SK-N-SH (cell line): ENCODE measurements at regions not wholly inside any gene's neighbourhood (a gene's known extent, or its start where the extent isn't known, plus 50 kb on each side); places are given as distances from the start of the nearest gene placed in this dataset.

Experiments used
- CTCF ChIA-PET: fragments of 300-600, 350-600 bp; formaldehyde crosslinking; extraction: SDS; loops from one replicate; lab custom pipeline; 2021; lab: Yijun Ruan, JAX
- POLR2A ChIA-PET: fragments of 350-600 bp; sonication (Branson Sonifier 250); formaldehyde crosslinking; extraction: SDS; loops from one replicate; lab custom pipeline; 2020; ENCODE audit warnings: antibody characterized with exemption, inconsistent platforms; lab: Yijun Ruan, JAX
- DNase-seq: peaks from one replicate; pipeline ENCODE4 v3.0.0; 2012
- H2AFZ ChIP-seq: fragments of 200-600 bp; sonication (generic); 2 replicates; pipeline ENCODE4 v1.8.1; 2016; ENCODE audit warnings: antibody characterized with exemption, mild to moderate bottlenecking, low read depth
- H3F3A ChIP-seq: fragments of 200-600 bp; sonication (generic); replicated peaks from 2 replicates; pipeline ENCODE3; 2016; ENCODE audit warnings: antibody characterized with exemption, mild to moderate bottlenecking; ENCODE audit not compliant: insufficient read depth
- H3K27ac ChIP-seq, 2 experiments: fragments of 200-500 bp in 1 of 2; fragments of 200-600 bp in 1 of 2; sonication (Bioruptor generic) in 1 of 2; sonication (generic), shearing (Covaris generic) in 1 of 2; 2 replicates each; pipeline versions ENCODE4 v1.5.1 to v1.6.1; 2014 to 2016; ENCODE audit warnings: low read depth in 2 of 2, inconsistent platforms in 1 of 2, low read length in 1 of 2, mild to moderate bottlenecking in 1 of 2, mixed read lengths in 1 of 2
- H3K27me3 ChIP-seq: fragments of 200-600 bp; sonication (generic), shearing (Covaris generic); 2 replicates; pipeline ENCODE4 v1.6.1; 2016; ENCODE audit warnings: mixed run types; ENCODE audit not compliant: insufficient read depth
- H3K36me3 ChIP-seq, 2 experiments: fragments of 200-500 bp in 1 of 2; fragments of 200-600 bp in 1 of 2; sonication (Bioruptor generic) in 1 of 2; sonication (generic) in 1 of 2; replicated peaks in 1 of 2; 2 replicates each; pipeline versions ENCODE3 to v1.5.1; 2014 to 2016; ENCODE audit warnings: low read length in 1 of 2, mild to moderate bottlenecking in 1 of 2; ENCODE audit not compliant: insufficient read depth in 2 of 2, control insufficient read depth in 1 of 2
- H3K4me1 ChIP-seq, 2 experiments: fragments of 200-500 bp in 1 of 2; fragments of 200-600 bp in 1 of 2; sonication (Bioruptor generic) in 1 of 2; sonication (generic), shearing (Covaris generic) in 1 of 2; 2 replicates each; pipeline versions ENCODE4 v1.5.1 to v1.6.1; 2014 to 2016; ENCODE audit warnings: low read depth in 1 of 2, low read length in 1 of 2, mixed run types in 1 of 2; ENCODE audit not compliant: insufficient read depth in 2 of 2, control insufficient read depth in 1 of 2
- H3K4me2 ChIP-seq: fragments of 200-600 bp; sonication (generic), shearing (Covaris generic); 2 replicates; pipeline ENCODE4 v1.6.1; 2017; ENCODE audit warnings: mixed run types
- H3K4me3 ChIP-seq, 2 experiments: fragments of 200-500 bp in 1 of 2; fragments of 200-600 bp in 1 of 2; sonication (Bioruptor generic) in 1 of 2; sonication (generic), shearing (Covaris generic) in 1 of 2; 2 replicates each; pipeline versions ENCODE4 v1.5.1 to v1.8.1; 2014 to 2016; ENCODE audit warnings: low read depth in 2 of 2, inconsistent platforms in 1 of 2, low read length in 1 of 2, mild to moderate bottlenecking in 1 of 2, mixed read lengths in 1 of 2, moderate library complexity in 1 of 2
- H3K79me2 ChIP-seq: fragments of 200-600 bp; sonication (generic); 2 replicates; pipeline ENCODE4 v1.8.1; 2017; ENCODE audit warnings: mild to moderate bottlenecking; ENCODE audit not compliant: insufficient read depth
- H3K9ac ChIP-seq: fragments of 200-600 bp; sonication (generic); 2 replicates; pipeline ENCODE4 v1.6.1; 2017; ENCODE audit warnings: mixed run types
- H3K9me2 ChIP-seq: fragments of 200-600 bp; sonication (generic); 2 replicates; pipeline ENCODE4 v1.6.1; 2017; ENCODE audit warnings: mixed run types
- H3K9me3 ChIP-seq: fragments of 200-600 bp; sonication (generic); 2 replicates; pipeline ENCODE4 v1.6.1; 2017; ENCODE audit warnings: mixed run types, mild to moderate bottlenecking, moderate library complexity
- H4K20me1 ChIP-seq: fragments of 200-600 bp; sonication (generic); 2 replicates; pipeline ENCODE4 v1.6.1; 2017; ENCODE audit warnings: mild to moderate bottlenecking, mixed run types; ENCODE audit not compliant: insufficient read depth
- CHD2 ChIP-seq: fragments of 150-350 bp; IDR thresholded peaks from 2 replicates; pipeline ENCODE4 v1.6.1; 2018; ENCODE audit warnings: low read length; ENCODE audit not compliant: partially characterized antibody
- EZH2phosphoT487 ChIP-seq: fragments of 200-600 bp; sonication (generic); IDR thresholded peaks from 2 replicates; pipeline ENCODE4 v1.6.1; 2017; ENCODE audit warnings: low read depth, mixed run types, mild to moderate bottlenecking, antibody characterized with exemption, moderate library complexity, borderline replicate concordance
- FOXJ3 ChIP-seq: sonication (generic); formaldehyde crosslinking; IDR thresholded peaks from 2 replicates; pipeline ENCODE4 v1.5.1; 2020; ENCODE audit warnings: mild to moderate bottlenecking, missing genetic modification reagents
- FOXM1 ChIP-seq: IDR thresholded peaks from 2 replicates; pipeline ENCODE4 v1.4.0; 2012; ENCODE audit warnings: low read depth, mild to moderate bottlenecking
- GABPA ChIP-seq: IDR thresholded peaks from 2 replicates; pipeline ENCODE4 v1.4.0; 2012; ENCODE audit warnings: low read depth, mild to moderate bottlenecking
- JUND ChIP-seq: IDR thresholded peaks from 2 replicates; pipeline ENCODE4 v1.4.0; 2012
- MEF2A ChIP-seq: IDR thresholded peaks from 2 replicates; pipeline ENCODE4 v1.4.0; 2012; ENCODE audit warnings: low read depth, borderline replicate concordance
- MXI1 ChIP-seq: IDR thresholded peaks from 2 replicates; pipeline ENCODE4 v1.6.1; 2012; ENCODE audit warnings: mild to moderate bottlenecking, low read depth, low read length, improper control_type of control experiment
- RCOR1 ChIP-seq: fragments of 150-350 bp; IDR thresholded peaks from 2 replicates; pipeline ENCODE4 v1.6.1; 2017; ENCODE audit warnings: antibody characterized with exemption, low read length
- RXRA ChIP-seq: IDR thresholded peaks from 2 replicates; pipeline ENCODE4 v1.4.0; 2012; ENCODE audit warnings: low read depth, mild to moderate bottlenecking, borderline replicate concordance
- SIN3A ChIP-seq: IDR thresholded peaks from 2 replicates; pipeline ENCODE4 v1.6.1; 2012; ENCODE audit warnings: low read depth, mild to moderate bottlenecking, low read length, moderate library complexity, borderline replicate concordance
- SMC3 ChIP-seq: IDR thresholded peaks from 2 replicates; pipeline ENCODE4 v1.6.1; 2012; ENCODE audit warnings: low read depth, low read length, improper control_type of control experiment
- TAF1 ChIP-seq: IDR thresholded peaks from 2 replicates; pipeline ENCODE4 v1.6.1; 2012; ENCODE audit warnings: low read depth, mild to moderate bottlenecking, low read length, moderate library complexity, borderline replicate concordance
- USF2 ChIP-seq: fragments of 150-350 bp; IDR thresholded peaks from 2 replicates; pipeline ENCODE4 v1.6.1; 2017; ENCODE audit warnings: antibody characterized with exemption, low read length, low read depth, borderline replicate concordance
- YY1 ChIP-seq: IDR thresholded peaks from 2 replicates; pipeline ENCODE4 v1.4.0; 2012; ENCODE audit warnings: low read depth, mild to moderate bottlenecking
- ZBTB33 ChIP-seq: IDR thresholded peaks from 2 replicates; pipeline ENCODE4 v1.4.0; 2012; ENCODE audit warnings: low read depth, borderline replicate concordance
- WGBS: methylation state at CpG from one replicate; pipeline ENCODE4 v1.1.6; 2017; ENCODE audit warnings: low lambda C conversion rate; 5-methylcytosine and 5-hydroxymethylcytosine counted together
- TF ChIP-seq, protein P1 (sequence below): fragments of 150-350 bp; IDR thresholded peaks from 2 replicates; pipeline ENCODE4 v1.6.1; 2016; ENCODE audit warnings: mild to moderate bottlenecking, low read depth, low read length
- TF ChIP-seq, protein P2 (sequence below): IDR thresholded peaks from 2 replicates; pipeline ENCODE4 v1.4.0; 2012; ENCODE audit warnings: low read depth, borderline replicate concordance

DNA sequence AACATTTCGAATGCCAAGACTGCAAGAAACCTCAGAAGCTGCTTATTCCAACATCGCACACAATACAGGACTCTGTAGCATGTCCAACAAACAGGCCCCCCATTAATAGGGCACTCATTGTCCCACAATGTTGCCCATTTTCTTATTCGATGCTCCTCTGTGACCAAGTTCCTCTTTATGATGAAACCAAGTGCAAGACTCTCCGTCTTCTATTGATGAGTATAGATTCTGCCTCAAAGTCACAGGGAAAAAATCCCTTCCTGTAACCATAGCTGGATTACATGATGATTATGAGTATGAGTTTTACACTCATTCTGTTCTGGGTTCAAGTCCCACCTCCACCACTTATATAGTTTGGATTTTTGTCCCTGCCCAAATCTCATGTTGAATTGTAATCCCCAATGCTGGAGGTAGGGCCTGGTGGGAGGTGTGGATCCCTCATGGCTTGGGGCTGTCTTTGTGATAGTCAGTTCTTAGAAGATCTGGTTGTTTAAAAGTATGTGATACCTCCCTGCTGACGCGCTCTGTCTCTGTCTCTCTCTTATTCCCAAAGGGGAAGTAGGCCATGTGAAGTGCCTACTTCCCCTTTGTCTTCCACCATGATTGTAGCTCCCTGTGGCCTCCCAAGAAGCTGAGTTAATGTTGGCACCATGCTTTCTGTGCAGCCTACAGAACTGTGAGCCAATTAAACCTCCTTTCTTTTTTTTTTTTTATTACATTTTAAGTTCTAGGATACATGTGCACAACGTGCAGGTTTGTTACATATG, 148.7 kb downstream of the OSR1 start:
- H3K4me2 ChIP-seq, result no peak overlapping the region
- no peak overlapping the region for H3K27ac ChIP-seq
- no peak overlapping the region for H2AFZ ChIP-seq
- ChIA-PET CTCF (no interaction called here), POLR2A (no interaction called here)
- TF ChIP-seq SMC3 (no peak), GABPA (no peak), CHD2 (no peak), EZH2phosphoT487 (no peak), MXI1 (no peak), RXRA (no peak), ZBTB33 (no peak), JUND (no peak), TAF1 (no peak), YY1 (no peak), MEF2A (no peak), FOXJ3 (CRISPR knock-in tag) (no peak), RCOR1 (no peak), USF2 (no peak), FOXM1 (no peak), SIN3A (no peak)
- TF ChIP-seq, protein P1, sequence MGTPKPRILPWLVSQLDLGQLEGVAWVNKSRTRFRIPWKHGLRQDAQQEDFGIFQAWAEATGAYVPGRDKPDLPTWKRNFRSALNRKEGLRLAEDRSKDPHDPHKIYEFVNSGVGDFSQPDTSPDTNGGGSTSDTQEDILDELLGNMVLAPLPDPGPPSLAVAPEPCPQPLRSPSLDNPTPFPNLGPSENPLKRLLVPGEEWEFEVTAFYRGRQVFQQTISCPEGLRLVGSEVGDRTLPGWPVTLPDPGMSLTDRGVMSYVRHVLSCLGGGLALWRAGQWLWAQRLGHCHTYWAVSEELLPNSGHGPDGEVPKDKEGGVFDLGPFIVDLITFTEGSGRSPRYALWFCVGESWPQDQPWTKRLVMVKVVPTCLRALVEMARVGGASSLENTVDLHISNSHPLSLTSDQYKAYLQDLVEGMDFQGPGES, result no peak
- TF ChIP-seq, protein P2, sequence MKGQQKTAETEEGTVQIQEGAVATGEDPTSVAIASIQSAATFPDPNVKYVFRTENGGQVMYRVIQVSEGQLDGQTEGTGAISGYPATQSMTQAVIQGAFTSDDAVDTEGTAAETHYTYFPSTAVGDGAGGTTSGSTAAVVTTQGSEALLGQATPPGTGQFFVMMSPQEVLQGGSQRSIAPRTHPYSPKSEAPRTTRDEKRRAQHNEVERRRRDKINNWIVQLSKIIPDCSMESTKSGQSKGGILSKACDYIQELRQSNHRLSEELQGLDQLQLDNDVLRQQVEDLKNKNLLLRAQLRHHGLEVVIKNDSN, result no peak
- H3K9me3 ChIP-seq, result no peaks in the 10 kb centered on the region
- no peaks in the 10 kb centered on the region for H3K27me3 ChIP-seq
- no peak overlapping the region for H3K4me3 ChIP-seq
- H3K4me1 ChIP-seq, result no peaks in the 10 kb centered on the region
- WGBS, result 93% methylated on average over 7 of the region's 7 CpGs
- H3F3A ChIP-seq, result no peaks in the 10 kb centered on the region
- H3K9me2 ChIP-seq, result no peaks in the 10 kb centered on the region
- H4K20me1 ChIP-seq, result no peaks in the 10 kb centered on the region
- H3K36me3 ChIP-seq, result no peaks in the 10 kb centered on the region
- H3K79me2 ChIP-seq, result no peaks in the 10 kb centered on the region
- no peak overlapping the region for H3K9ac ChIP-seq
- DNase-seq, result no peak
